PC-9 (cell line): ENCODE measurements at regions not wholly inside any gene's neighbourhood (a gene's known extent, or its start where the extent isn't known, plus 50 kb on each side); places are given as distances from the start of the nearest gene placed in this dataset.
A peak's percentile ranks its signal among the peaks of the same experiment; 100 is the strongest.

Experiments
- BruUV-seq: library from RNA; stranded (reverse); fragments of 400-500 nt; replicated peaks from 2 replicates; lab custom pipeline; 2021; lab: Mats Ljungman, UMichigan
- CTCF ChIA-PET: fragments of 300-600 bp; sonication (Branson Sonifier 250); formaldehyde crosslinking; loops from one replicate; lab custom pipeline; 2022; ENCODE audit warnings: antibody characterized with exemption; lab: Charles Lee
- POLR2A ChIA-PET: fragments of 300-600 bp; sonication (Branson Sonifier 250); formaldehyde crosslinking; loops from one replicate; lab custom pipeline; 2022; ENCODE audit warnings: antibody characterized with exemption; ENCODE audit not compliant: unreplicated experiment; lab: Charles Lee
- DNase-seq, 2 experiments: peaks; one replicate each; pipeline versions ENCODE4 v3.0.0 to v3.0.0-alpha.2; 2015 to 2022; ENCODE audit warnings: mixed read lengths in 1 of 2
- H2AFZ ChIP-seq: fragments of 200-600 bp; sonication (generic); 2 replicates; pipeline ENCODE4 v1.8.1; 2017; ENCODE audit warnings: antibody characterized with exemption
- H3F3A ChIP-seq: fragments of 200-600 bp; sonication (generic); 2 replicates; pipeline ENCODE4 v1.8.1; 2017; ENCODE audit warnings: antibody characterized with exemption, mild to moderate bottlenecking, low read depth; ENCODE audit not compliant: insufficient read depth
- H3K27ac ChIP-seq: fragments of 200-600 bp; sonication (generic); 2 replicates; pipeline ENCODE4 v1.6.1; 2016; ENCODE audit warnings: mixed run types
- H3K27me3 ChIP-seq: fragments of 200-600 bp; sonication (generic); 2 replicates; pipeline ENCODE4 v1.6.1; 2016; ENCODE audit warnings: low read depth, mixed run types; ENCODE audit not compliant: insufficient read depth
- H3K36me3 ChIP-seq: fragments of 200-600 bp; sonication (generic); 2 replicates; pipeline ENCODE4 v1.6.1; 2016; ENCODE audit warnings: low read depth, mixed run types
- H3K4me1 ChIP-seq: fragments of 200-600 bp; sonication (generic); replicated peaks from 2 replicates; pipeline ENCODE4 v1.6.1; 2016; ENCODE audit warnings: mixed run types; ENCODE audit not compliant: insufficient read depth
- H3K4me2 ChIP-seq: fragments of 200-600 bp; sonication (generic); 2 replicates; pipeline ENCODE4 v1.6.1; 2017; ENCODE audit warnings: mixed run types
- H3K4me3 ChIP-seq: fragments of 200-600 bp; sonication (generic); 2 replicates; pipeline ENCODE4 v1.6.1; 2016; ENCODE audit warnings: mixed run types
- H3K79me2 ChIP-seq: fragments of 200-600 bp; sonication (generic); 2 replicates; pipeline ENCODE4 v1.6.1; 2017; ENCODE audit warnings: low read depth, mixed run types
- H3K9me2 ChIP-seq: fragments of 200-600 bp; sonication (generic); 2 replicates; pipeline ENCODE4 v1.8.1; 2017; ENCODE audit warnings: mild to moderate bottlenecking; ENCODE audit not compliant: insufficient read depth
- H3K9me3 ChIP-seq: fragments of 200-600 bp; sonication (generic); 2 replicates; pipeline ENCODE4 v1.8.1; 2016; ENCODE audit warnings: low read depth; ENCODE audit not compliant: insufficient read depth
- H4K20me1 ChIP-seq: fragments of 200-600 bp; sonication (generic); 2 replicates; pipeline ENCODE4 v1.8.1; 2017; ENCODE audit not compliant: insufficient read depth
- EZH2 ChIP-seq: fragments of 200-600 bp; sonication (generic); IDR thresholded peaks from 2 replicates; pipeline ENCODE4 v1.8.0; 2017; ENCODE audit warnings: antibody characterized with exemption, low read depth
- intact Hi-C: fragments of 100-400 bp; cut with micrococcal nuclease; formaldehyde crosslinking; loops from one replicate; pipeline ENCODE4 v1.10.0; 2022; ENCODE audit not compliant: unreplicated experiment
- TF ChIP-seq, protein P1 (sequence below): fragments of 200-600 bp; sonication (generic); conservative IDR thresholded peaks from 2 replicates; pipeline ENCODE4 v1.6.1; 2017; ENCODE audit warnings: mixed run types, antibody characterized with exemption, mild to moderate bottlenecking, moderate library complexity

- Histone ChIP-seq H3K4me1 (peaks cover 10% of the 10 kb centered on the region), H3K79me2 (no peaks in the 10 kb centered on the region), H3K4me2 (peak overlapping the region; percentile 24), H3K9me2 (no peaks in the 10 kb centered on the region), H2AFZ (no peak overlapping the region), H3K9me3 (no peaks in the 10 kb centered on the region), H3K27ac (no peak overlapping the region), H3K4me3 (no peak overlapping the region), H3K27me3 (no peaks in the 10 kb centered on the region), H3K36me3 (no peaks in the 10 kb centered on the region), H4K20me1 (no peaks in the 10 kb centered on the region), H3F3A (no peaks in the 10 kb centered on the region)
- TF ChIP-seq, protein P1, sequence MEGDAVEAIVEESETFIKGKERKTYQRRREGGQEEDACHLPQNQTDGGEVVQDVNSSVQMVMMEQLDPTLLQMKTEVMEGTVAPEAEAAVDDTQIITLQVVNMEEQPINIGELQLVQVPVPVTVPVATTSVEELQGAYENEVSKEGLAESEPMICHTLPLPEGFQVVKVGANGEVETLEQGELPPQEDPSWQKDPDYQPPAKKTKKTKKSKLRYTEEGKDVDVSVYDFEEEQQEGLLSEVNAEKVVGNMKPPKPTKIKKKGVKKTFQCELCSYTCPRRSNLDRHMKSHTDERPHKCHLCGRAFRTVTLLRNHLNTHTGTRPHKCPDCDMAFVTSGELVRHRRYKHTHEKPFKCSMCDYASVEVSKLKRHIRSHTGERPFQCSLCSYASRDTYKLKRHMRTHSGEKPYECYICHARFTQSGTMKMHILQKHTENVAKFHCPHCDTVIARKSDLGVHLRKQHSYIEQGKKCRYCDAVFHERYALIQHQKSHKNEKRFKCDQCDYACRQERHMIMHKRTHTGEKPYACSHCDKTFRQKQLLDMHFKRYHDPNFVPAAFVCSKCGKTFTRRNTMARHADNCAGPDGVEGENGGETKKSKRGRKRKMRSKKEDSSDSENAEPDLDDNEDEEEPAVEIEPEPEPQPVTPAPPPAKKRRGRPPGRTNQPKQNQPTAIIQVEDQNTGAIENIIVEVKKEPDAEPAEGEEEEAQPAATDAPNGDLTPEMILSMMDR, result no peak
- no peak for TF ChIP-seq EZH2
- ChIA-PET CTCF (no interaction called here), POLR2A (no interaction called here)
- no TSS peak for BruUV-seq
- DNase-seq, result peak; percentile 9 to 59
- intact Hi-C loops, result no loop called here
Measured at GRCh38 chrX:30990361-30990760, 81.5 kb downstream of the FTHL17 start.

GRCh38 chrX:30982467-30982866, 89.4 kb downstream of the FTHL17 start:
- POLR2A ChIA-PET, result no interaction called here

DNA sequence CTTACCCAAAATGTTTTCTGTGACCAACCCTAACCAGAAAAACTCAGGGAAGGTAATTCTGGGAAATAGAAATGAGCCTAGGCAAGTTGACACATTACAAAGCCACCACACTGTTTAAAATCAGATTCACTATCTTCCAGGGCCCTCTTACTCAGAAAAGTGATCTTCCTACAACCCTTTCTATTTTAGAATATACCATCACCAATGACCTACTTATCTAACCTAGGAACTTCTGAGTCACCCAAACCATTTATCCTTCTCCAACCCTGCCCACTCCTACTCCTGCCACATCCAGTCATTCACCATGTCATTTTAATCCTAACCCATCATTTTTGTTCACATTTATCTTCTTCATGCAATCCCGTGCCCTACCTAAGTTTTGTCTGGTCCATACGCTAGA, 89.9 kb downstream of the FTHL17 start:
- Histone ChIP-seq H3K4me3 (no peak overlapping the region), H3K9me3 (no peaks in the 10 kb centered on the region), H3K79me2 (no peaks in the 10 kb centered on the region), H3K9me2 (no peaks in the 10 kb centered on the region), H2AFZ (no peak overlapping the region), H3F3A (no peaks in the 10 kb centered on the region), H3K27ac (no peak overlapping the region), H4K20me1 (no peaks in the 10 kb centered on the region), H3K36me3 (no peaks in the 10 kb centered on the region), H3K4me1 (no peaks in the 10 kb centered on the region), H3K4me2 (no peak overlapping the region), H3K27me3 (no peaks in the 10 kb centered on the region)
- TF ChIP-seq EZH2, result no peak
- TF ChIP-seq, protein P1, result no peak
- intact Hi-C loops, result no loop called here
- POLR2A ChIA-PET, result no interaction called here
- CTCF ChIA-PET, result no interaction called here
- BruUV-seq, result no TSS peak
- DNase-seq, result no peak

More at GRCh38 chrX:30982467-30982866, 89.4 kb downstream of the FTHL17 start:
- no peak for DNase-seq
- CTCF ChIA-PET, result no interaction called here
- H3K79me2 ChIP-seq, result no peaks in the 10 kb centered on the region
- no peak overlapping the region for H3K4me3 ChIP-seq
- no peak overlapping the region for H3K4me2 ChIP-seq
- H3F3A ChIP-seq, result no peaks in the 10 kb centered on the region
- no TSS peak for BruUV-seq
- H3K27ac ChIP-seq, result no peak overlapping the region
- TF ChIP-seq, protein P1, result no peak
- no peak for TF ChIP-seq EZH2
- H3K27me3 ChIP-seq, result no peaks in the 10 kb centered on the region
- no peaks in the 10 kb centered on the region for H3K9me2 ChIP-seq
- H2AFZ ChIP-seq, result no peak overlapping the region
- H3K9me3 ChIP-seq, result no peaks in the 10 kb centered on the region
- intact Hi-C loops, result no loop called here
- H3K36me3 ChIP-seq, result no peaks in the 10 kb centered on the region
- no peaks in the 10 kb centered on the region for H3K4me1 ChIP-seq
- H4K20me1 ChIP-seq, result no peaks in the 10 kb centered on the region
